VCaP (cell line): ENCODE measurements at regions not wholly inside any gene's neighbourhood (a gene's known extent, or its start where the extent isn't known, plus 50 kb on each side); places are given as distances from the start of the nearest gene placed in this dataset.

Experiments used
- H3K27ac ChIP-seq: fragments of 450-650 bp; 2 replicates; pipeline ENCODE4 v1.5.1; 2017
- TF ChIP-seq, protein P1 (sequence below): fragments of 450-650 bp; conservative IDR thresholded peaks from 2 replicates; pipeline ENCODE4 v1.5.1; 2017; ENCODE audit warnings: mild to moderate bottlenecking, moderate library complexity

GRCh38 chr2:204251158-204251997 is 293.9 kb upstream of the PARD3B start:
- no peak overlapping the region for H3K27ac ChIP-seq
- TF ChIP-seq, protein P1, sequence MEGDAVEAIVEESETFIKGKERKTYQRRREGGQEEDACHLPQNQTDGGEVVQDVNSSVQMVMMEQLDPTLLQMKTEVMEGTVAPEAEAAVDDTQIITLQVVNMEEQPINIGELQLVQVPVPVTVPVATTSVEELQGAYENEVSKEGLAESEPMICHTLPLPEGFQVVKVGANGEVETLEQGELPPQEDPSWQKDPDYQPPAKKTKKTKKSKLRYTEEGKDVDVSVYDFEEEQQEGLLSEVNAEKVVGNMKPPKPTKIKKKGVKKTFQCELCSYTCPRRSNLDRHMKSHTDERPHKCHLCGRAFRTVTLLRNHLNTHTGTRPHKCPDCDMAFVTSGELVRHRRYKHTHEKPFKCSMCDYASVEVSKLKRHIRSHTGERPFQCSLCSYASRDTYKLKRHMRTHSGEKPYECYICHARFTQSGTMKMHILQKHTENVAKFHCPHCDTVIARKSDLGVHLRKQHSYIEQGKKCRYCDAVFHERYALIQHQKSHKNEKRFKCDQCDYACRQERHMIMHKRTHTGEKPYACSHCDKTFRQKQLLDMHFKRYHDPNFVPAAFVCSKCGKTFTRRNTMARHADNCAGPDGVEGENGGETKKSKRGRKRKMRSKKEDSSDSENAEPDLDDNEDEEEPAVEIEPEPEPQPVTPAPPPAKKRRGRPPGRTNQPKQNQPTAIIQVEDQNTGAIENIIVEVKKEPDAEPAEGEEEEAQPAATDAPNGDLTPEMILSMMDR: no peak

DNA sequence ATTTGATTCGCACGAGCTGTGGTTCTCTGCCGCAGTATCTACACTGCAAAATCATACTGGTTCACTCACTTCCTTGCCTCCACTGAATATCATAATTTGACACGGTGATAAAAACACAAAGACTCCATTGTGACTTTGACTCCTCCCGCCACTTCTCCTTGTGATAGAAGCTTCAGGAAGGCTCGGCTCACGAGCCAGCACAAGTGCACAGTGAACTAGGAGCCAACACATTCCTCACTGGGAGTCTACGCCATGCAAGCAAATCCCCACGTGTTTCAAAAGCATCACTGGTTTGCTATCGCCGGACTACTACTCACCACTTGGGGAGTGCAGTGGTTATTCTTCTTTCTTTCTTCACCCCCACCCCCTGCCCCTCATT is 293.3 kb upstream of the PARD3B start:
- TF ChIP-seq, protein P1: no peak
- no peak overlapping the region for H3K27ac ChIP-seq

- TF ChIP-seq, protein P1: no peak
- H3K27ac ChIP-seq: no peak overlapping the region
Observed at GRCh38 chr2:204255071-204255470, 290.2 kb upstream of the PARD3B start.

- no peak overlapping the region for H3K27ac ChIP-seq
- TF ChIP-seq, protein P1: no peak
Observed at GRCh38 chr2:204255526-204255925, 289.7 kb upstream of the PARD3B start.

DNA sequence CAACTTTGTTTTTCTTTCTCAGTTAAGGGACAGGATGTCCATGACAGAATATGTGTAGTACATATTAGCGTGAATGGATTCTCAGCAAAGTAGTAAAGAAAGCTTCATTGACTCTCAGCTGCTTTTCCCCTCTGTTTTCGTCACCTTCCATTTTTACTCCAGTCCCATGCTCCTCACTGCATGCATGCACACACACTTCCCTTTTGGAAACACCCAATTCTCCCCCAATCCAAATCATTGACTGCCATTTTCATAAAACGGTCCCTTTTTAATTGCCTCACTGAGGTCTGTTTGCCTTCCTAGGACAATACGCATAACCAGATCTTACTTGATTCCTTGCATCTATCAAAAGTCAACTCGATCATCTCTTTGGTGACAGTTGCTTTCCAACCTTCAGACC is 287.5 kb upstream of the PARD3B start:
- no peak overlapping the region for H3K27ac ChIP-seq
- TF ChIP-seq, protein P1: no peak

- TF ChIP-seq, protein P1: no peak
- no peak overlapping the region for H3K27ac ChIP-seq
Observed at GRCh38 chr2:204258890-204259289, 286.4 kb upstream of the PARD3B start.

GRCh38 chr2:204260162-204260877 is 285.0 kb upstream of the PARD3B start:
- TF ChIP-seq, protein P1: peak; percentile 83
- H3K27ac ChIP-seq: no peak overlapping the region
